RWPE2 (cell line): ENCODE measurements at regions not wholly inside any gene's neighbourhood (a gene's known extent, or its start where the extent isn't known, plus 50 kb on each side); places are given as distances from the start of the nearest gene placed in this dataset.

Experiments
- ATAC-seq: fragments of 200-7000 bp; cut with Tn5 transposase; 3 replicates; pipeline ENCODE4 v1.9.1; 2021; ENCODE audit warnings: low read depth
- DNase-seq: peaks from one replicate; pipeline ENCODE4 v3.0.0-alpha.2; 2020; ENCODE audit warnings: low spot score
- H3K27ac ChIP-seq: fragments of 450-650 bp; 2 replicates; pipeline ENCODE4 v1.5.1; 2017; ENCODE audit warnings: mild to moderate bottlenecking; ENCODE audit not compliant: poor library complexity, severe bottlenecking
- H3K27me3 ChIP-seq: fragments of 250-450 bp; sonication (Bioruptor Pico); 2 replicates; pipeline ENCODE4 v1.5.1; 2021; ENCODE audit warnings: mild to moderate bottlenecking, moderate library complexity; ENCODE audit not compliant: insufficient read depth, poor library complexity, severe bottlenecking
- H3K36me3 ChIP-seq: fragments of 250-450 bp; sonication (Bioruptor Pico); 2 replicates; pipeline ENCODE4 v1.5.1; 2020; ENCODE audit warnings: low read depth, mild to moderate bottlenecking, moderate library complexity
- H3K4me1 ChIP-seq: fragments of 250-450 bp; sonication (Bioruptor Pico); 2 replicates; pipeline ENCODE4 v1.5.1; 2021; ENCODE audit warnings: mild to moderate bottlenecking, moderate library complexity; ENCODE audit not compliant: insufficient read depth, poor library complexity, severe bottlenecking
- H3K4me3 ChIP-seq: fragments of 250-450 bp; sonication (Bioruptor Pico); 2 replicates; pipeline ENCODE4 v1.5.1; 2021; ENCODE audit warnings: mild to moderate bottlenecking, moderate library complexity; ENCODE audit not compliant: severe bottlenecking
- H3K9me3 ChIP-seq: fragments of 250-450 bp; sonication (Bioruptor Pico); 2 replicates; pipeline ENCODE4 v1.5.1; 2021; ENCODE audit warnings: mild to moderate bottlenecking, moderate library complexity; ENCODE audit not compliant: severe bottlenecking
- TF ChIP-seq, protein P1 (sequence below): fragments of 450-650 bp; IDR thresholded peaks from one replicate; pipeline ENCODE4 v1.5.1; 2017; ENCODE audit warnings: mild to moderate bottlenecking, moderate library complexity; ENCODE audit not compliant: poor library complexity, severe bottlenecking

DNA sequence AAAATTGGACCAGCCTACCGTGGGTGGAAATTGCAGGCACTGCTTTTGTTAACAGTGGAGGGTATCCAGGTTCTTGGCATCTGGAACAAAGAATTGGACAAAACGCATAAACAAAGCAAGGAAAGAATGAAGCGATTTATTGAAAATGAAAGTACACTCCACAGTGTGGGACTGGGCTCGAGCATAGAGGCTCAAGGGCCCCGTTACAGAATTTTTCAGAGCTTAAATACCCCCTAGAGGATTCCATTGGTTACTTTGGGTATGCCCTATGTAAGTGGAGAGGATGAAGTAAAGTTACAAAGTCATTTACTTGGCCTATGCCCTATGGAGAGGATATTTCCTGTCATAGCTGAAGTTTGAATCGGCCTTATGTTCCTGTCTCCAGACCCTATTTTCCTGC is 85.3 kb downstream of the GLUD2 start:
- Histone ChIP-seq H3K4me1 (no peaks in the 10 kb centered on the region), H3K4me3 (no peak overlapping the region), H3K36me3 (no peaks in the 10 kb centered on the region), H3K27me3 (no peaks in the 10 kb centered on the region), H3K9me3 (no peaks in the 10 kb centered on the region), H3K27ac (no peak overlapping the region)
- ATAC-seq: no peak
- TF ChIP-seq, protein P1, sequence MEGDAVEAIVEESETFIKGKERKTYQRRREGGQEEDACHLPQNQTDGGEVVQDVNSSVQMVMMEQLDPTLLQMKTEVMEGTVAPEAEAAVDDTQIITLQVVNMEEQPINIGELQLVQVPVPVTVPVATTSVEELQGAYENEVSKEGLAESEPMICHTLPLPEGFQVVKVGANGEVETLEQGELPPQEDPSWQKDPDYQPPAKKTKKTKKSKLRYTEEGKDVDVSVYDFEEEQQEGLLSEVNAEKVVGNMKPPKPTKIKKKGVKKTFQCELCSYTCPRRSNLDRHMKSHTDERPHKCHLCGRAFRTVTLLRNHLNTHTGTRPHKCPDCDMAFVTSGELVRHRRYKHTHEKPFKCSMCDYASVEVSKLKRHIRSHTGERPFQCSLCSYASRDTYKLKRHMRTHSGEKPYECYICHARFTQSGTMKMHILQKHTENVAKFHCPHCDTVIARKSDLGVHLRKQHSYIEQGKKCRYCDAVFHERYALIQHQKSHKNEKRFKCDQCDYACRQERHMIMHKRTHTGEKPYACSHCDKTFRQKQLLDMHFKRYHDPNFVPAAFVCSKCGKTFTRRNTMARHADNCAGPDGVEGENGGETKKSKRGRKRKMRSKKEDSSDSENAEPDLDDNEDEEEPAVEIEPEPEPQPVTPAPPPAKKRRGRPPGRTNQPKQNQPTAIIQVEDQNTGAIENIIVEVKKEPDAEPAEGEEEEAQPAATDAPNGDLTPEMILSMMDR: no peak
- DNase-seq: no peak

DNA sequence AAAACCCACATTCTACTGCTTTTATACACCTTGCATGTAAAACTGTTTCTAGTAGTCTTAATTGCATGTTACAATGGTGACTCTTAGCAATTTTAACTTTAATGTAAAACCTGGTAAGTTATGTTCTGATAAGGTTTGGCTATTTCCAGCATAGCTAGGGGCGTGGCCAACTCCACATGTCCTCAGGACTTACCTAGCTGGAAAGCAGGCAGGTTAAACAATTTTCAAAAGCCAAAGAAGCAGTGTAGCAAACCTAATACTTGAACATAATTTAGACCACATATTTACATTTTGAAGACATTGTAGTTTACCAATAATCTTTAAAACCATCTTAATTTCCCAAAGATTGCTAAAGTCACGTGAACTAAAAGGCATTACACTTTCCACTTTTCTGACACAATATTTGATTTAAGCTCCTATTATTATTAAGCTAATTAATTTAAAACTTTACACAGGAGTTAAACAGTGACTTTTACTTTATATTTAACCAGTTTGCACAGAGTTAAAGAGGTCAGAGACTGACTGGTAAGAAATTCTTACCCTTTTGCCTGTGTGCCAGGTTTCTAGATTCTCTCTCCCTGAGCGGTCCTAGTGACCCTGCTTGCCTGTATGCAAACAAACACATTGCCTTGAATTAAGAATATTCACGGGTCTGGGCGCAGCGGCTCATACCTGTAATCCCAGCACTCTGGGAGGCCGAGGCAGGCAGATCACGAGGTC is 88.2 kb downstream of the GLUD2 start:
- H3K27ac ChIP-seq: no peak overlapping the region
- ATAC-seq (no peak), DNase-seq (no peak)
- H3K36me3 ChIP-seq: no peaks in the 10 kb centered on the region
- no peaks in the 10 kb centered on the region for H3K9me3 ChIP-seq
- no peaks in the 10 kb centered on the region for H3K4me1 ChIP-seq
- no peaks in the 10 kb centered on the region for H3K27me3 ChIP-seq
- no peak overlapping the region for H3K4me3 ChIP-seq
- TF ChIP-seq, protein P1: no peak

DNA sequence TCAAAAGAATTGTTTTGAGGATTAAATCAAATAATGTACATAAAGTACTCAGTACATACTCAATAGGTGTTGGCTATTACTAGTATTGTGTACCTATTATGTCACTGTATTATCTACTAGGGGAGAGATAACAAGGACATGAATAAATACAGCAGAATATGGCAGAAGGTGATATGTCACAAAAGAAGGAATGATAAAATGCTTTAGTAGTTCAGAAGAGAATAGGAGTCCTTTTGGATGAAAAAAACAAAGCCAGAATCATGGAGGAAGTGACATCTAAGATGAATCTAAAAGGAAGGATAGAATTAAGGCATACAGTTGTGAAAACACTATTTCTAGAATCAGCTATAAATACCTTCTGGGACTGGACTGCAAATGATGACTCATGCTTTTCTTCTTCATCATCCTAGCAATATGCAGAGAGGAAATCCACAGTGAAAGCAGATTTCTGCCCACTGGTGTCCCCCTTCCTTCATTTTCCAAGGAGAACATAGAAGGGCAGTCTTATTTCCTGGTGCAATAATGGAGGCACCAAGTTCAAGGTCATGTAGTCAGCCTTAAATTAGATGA is 98.7 kb downstream of the GLUD2 start:
- no peaks in the 10 kb centered on the region for H3K27me3 ChIP-seq
- H3K4me3 ChIP-seq: no peak overlapping the region
- no peak for ATAC-seq
- no peaks in the 10 kb centered on the region for H3K36me3 ChIP-seq
- H3K4me1 ChIP-seq: no peaks in the 10 kb centered on the region
- H3K9me3 ChIP-seq: no peaks in the 10 kb centered on the region
- no peak overlapping the region for H3K27ac ChIP-seq
- TF ChIP-seq, protein P1: no peak
- no peak for DNase-seq

DNA sequence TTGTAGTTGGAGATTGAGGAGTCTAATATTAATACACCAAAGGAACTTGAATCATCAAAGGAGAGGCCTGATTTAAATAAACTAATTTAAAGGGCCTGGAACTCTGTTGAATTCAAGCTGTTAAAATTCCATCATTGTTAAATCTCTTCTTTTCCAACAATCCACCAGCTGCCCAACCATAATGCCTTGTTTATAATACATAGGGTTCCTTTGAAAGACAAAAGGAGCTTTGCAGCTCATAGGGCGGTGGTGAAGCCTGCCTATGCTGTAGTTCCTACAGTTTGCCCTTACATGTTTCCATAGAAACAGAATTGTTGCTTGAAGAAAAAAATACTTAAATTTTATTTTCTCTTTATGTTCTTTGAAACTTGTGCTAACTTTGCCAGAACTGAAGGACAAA is 102.8 kb downstream of the GLUD2 start:
- ATAC-seq (no peak), DNase-seq (no peak)
- no peaks in the 10 kb centered on the region for H3K36me3 ChIP-seq
- H3K4me3 ChIP-seq: no peak overlapping the region
- no peak overlapping the region for H3K27ac ChIP-seq
- no peaks in the 10 kb centered on the region for H3K9me3 ChIP-seq
- TF ChIP-seq, protein P1: no peak
- no peaks in the 10 kb centered on the region for H3K27me3 ChIP-seq
- H3K4me1 ChIP-seq: no peaks in the 10 kb centered on the region

DNA sequence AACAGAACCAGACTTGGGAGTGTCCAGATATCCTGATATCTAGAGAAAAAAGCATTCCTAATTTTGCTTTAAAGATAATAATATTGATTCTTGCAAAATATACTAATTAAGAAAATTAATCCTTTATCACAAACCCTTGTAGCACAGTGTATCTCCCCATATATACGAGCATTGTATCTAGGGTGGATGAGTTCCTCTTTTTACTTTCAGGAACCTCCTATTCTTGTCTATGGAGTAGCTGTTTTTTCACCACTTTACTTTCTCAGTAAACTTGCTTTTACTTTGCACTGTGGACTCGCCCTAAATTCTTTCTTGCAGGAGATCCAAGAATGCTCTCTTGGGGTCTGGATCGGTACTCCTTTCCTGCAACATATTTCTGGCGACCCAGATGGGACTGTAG is 103.9 kb downstream of the GLUD2 start:
- Histone ChIP-seq H3K4me3 (no peak overlapping the region), H3K4me1 (no peaks in the 10 kb centered on the region), H3K36me3 (no peaks in the 10 kb centered on the region), H3K27me3 (no peaks in the 10 kb centered on the region), H3K9me3 (no peaks in the 10 kb centered on the region), H3K27ac (no peak overlapping the region)
- DNase-seq (no peak), ATAC-seq (no peak)
- TF ChIP-seq, protein P1: no peak
